Psoas muscle (tissue), 7 donors: ENCODE measurements at regions not wholly inside any gene's neighbourhood (a gene's known extent, or its start where the extent isn't known, plus 50 kb on each side); places are given as distances from the start of the nearest gene placed in this dataset.

Experiments used
- ATAC-seq, 4 donors: fragments of 200-7000 bp; cut with Tn5 transposase; one replicate each; pipeline ENCODE4 v1.9.1; 2020; ENCODE audit warnings: moderate library complexity in 3 of 4, mild to moderate bottlenecking in 2 of 4
- DNase-seq, 2 donors: peaks; one replicate each; pipeline ENCODE4 v3.0.0-alpha.2; 2020
- H3K27ac ChIP-seq: fragments of 200-600 bp; one replicate; pipeline ENCODE4 v1.8.0; 2022
- H3K27me3 ChIP-seq, 3 donors: fragments of 200-600 bp in 1 of 3; one replicate each; pipeline versions ENCODE4 v1.6.1 to v1.8.0; 2013 to 2022; ENCODE audit warnings: low read length in 2 of 3, mild to moderate bottlenecking in 2 of 3, moderate library complexity in 1 of 3; ENCODE audit not compliant: insufficient read depth in 3 of 3
- H3K36me3 ChIP-seq, 2 donors: fragments of 200-600 bp in 1 of 2; one replicate each; pipeline versions ENCODE4 v1.6.1 to v1.8.0; 2013 to 2022; ENCODE audit warnings: low read depth in 1 of 2, mild to moderate bottlenecking in 1 of 2, moderate library complexity in 1 of 2; ENCODE audit not compliant: insufficient read depth in 1 of 2
- H3K4me1 ChIP-seq: fragments of 200-600 bp; one replicate; pipeline ENCODE4 v1.8.0; 2022
- H3K4me3 ChIP-seq: fragments of 200-600 bp; one replicate; pipeline ENCODE4 v1.8.0; 2022; ENCODE audit warnings: mild to moderate bottlenecking
- H3K9me3 ChIP-seq: fragments of 200-600 bp; one replicate; pipeline ENCODE4 v1.8.0; 2022
- WGBS, 3 donors: extraction: QIAGEN DNeasy Blood & Tissue Kit; methylation state at CpG; one replicate each; pipeline versions ENCODE4 v1.1.6 to v1.1.7; 2013; 5-methylcytosine and 5-hydroxymethylcytosine counted together
- intact Hi-C, 2 donors: fragments of 100-400 bp; cut with DNase I; formaldehyde crosslinking; loops; one replicate each; pipeline versions ENCODE4 v1.11.0 to v1.14.2; 2022
- TF ChIP-seq, protein P1 (sequence below): fragments of 200-600 bp; IDR thresholded peaks from one replicate; pipeline ENCODE4 v1.8.0; 2022; ENCODE audit warnings: antibody characterized with exemption
- donor health status: healthy with polysubstance abuse.
- donor health status: DM: no; HTN: no; CAD: no; lungs with moderate emphysema.
- donor health status: Bipolar disorder and iron deficiency.
- donor health status: healthy.
- donor health status: DM: yes; HTN: yes; CAD: no.
- donor health status: DM: no; HTN: no; CAD: no.
- donor health status: DM: yes; HTN: yes; CAD: no.

DNA sequence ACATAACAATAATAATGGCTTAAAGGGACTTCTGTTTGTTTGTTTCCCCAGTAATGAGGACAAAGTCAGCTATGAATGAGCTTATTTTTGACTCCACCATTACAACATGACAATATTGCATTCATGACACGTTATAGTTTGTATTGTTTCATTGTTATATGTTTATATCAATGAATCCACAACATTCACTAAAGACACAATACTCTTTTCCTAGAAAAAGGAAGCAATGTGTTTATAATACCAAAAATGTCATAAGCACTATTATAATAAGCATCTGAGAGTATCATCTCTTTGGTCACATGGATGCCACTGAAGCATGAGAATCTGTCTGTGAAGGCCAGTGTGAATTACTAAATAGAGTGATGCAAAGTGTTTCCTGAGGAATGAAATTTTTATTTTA, 1026.9 kb upstream of the C9orf72 start:
- H3K36me3 ChIP-seq: no peaks in the 10 kb centered on the region
- intact Hi-C loops: no loop called here
- no peaks in the 10 kb centered on the region for H3K27me3 ChIP-seq
- TF ChIP-seq, protein P1, sequence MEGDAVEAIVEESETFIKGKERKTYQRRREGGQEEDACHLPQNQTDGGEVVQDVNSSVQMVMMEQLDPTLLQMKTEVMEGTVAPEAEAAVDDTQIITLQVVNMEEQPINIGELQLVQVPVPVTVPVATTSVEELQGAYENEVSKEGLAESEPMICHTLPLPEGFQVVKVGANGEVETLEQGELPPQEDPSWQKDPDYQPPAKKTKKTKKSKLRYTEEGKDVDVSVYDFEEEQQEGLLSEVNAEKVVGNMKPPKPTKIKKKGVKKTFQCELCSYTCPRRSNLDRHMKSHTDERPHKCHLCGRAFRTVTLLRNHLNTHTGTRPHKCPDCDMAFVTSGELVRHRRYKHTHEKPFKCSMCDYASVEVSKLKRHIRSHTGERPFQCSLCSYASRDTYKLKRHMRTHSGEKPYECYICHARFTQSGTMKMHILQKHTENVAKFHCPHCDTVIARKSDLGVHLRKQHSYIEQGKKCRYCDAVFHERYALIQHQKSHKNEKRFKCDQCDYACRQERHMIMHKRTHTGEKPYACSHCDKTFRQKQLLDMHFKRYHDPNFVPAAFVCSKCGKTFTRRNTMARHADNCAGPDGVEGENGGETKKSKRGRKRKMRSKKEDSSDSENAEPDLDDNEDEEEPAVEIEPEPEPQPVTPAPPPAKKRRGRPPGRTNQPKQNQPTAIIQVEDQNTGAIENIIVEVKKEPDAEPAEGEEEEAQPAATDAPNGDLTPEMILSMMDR: no peak
- 74 to 83% (median 82%) methylated on average over 1 of the region's 1 CpG for WGBS, 3 donors
- DNase-seq (no peak), ATAC-seq (no peak)
- no peak overlapping the region for H3K27ac ChIP-seq
- no peaks in the 10 kb centered on the region for H3K4me1 ChIP-seq
- H3K4me3 ChIP-seq: no peak overlapping the region
- no peaks in the 10 kb centered on the region for H3K9me3 ChIP-seq

DNA sequence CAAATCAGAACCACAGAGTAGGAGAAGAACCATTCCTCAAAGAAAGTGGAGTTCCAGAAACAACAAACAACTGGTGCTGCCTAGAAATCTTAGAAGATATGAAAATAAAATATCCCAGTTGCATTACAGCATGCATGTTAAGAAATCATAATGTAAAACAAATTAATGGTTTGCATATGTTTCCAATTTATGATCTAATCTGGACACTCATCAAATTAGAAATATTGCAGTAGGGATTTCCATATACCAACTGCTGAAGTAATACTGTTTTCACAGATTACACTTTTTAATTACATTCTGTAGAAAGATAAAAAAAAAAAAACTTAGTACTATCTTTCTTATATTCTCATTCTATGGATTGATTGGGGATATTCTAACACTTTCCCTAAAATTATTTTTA, 1034.6 kb upstream of the C9orf72 start:
- Histone ChIP-seq H3K27me3 (no peaks in the 10 kb centered on the region), H3K27ac (no peak overlapping the region), H3K36me3 (no peaks in the 10 kb centered on the region), H3K4me1 (no peaks in the 10 kb centered on the region), H3K4me3 (no peak overlapping the region), H3K9me3 (no peaks in the 10 kb centered on the region)
- DNase-seq (no peak), ATAC-seq (no peak)
- intact Hi-C loops: no loop called here
- TF ChIP-seq, protein P1: no peak

DNA sequence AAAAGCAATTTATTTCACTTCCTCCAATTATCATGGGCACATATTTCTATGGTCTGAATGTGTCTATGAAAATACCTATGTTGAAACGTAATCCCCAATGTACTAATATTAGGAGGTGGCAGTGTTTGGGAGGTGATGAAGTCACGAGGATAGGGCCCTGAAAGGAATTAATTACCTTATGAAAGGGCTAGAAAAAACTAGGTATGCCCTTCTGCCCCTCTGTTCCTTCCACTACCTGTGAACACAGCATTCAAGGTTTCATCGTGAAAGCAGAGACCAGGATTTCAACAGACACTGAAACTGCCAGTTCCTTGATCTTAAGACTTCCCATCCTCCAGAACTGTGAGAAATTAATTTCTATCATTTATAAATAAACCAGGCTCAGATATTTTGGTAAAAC, 1037.1 kb upstream of the C9orf72 start:
- TF ChIP-seq, protein P1: no peak
- H3K27ac ChIP-seq: no peak overlapping the region
- H3K4me3 ChIP-seq: no peak overlapping the region
- H3K36me3 ChIP-seq: no peaks in the 10 kb centered on the region
- no peaks in the 10 kb centered on the region for H3K4me1 ChIP-seq
- ATAC-seq: no peak
- no peaks in the 10 kb centered on the region for H3K9me3 ChIP-seq
- intact Hi-C loops: no loop called here
- 57 to 62% (median 61%) methylated on average over 3 of the region's 3 CpGs for whole genome bisulfite sequencing, 3 donors
- DNase-seq: no peak
- H3K27me3 ChIP-seq: no peaks in the 10 kb centered on the region

GRCh38 chr9:28616310-28616709, 1043.0 kb upstream of the C9orf72 start:
- Histone ChIP-seq H3K4me3 (no peak overlapping the region), H3K36me3 (no peaks in the 10 kb centered on the region), H3K9me3 (no peaks in the 10 kb centered on the region), H3K27me3 (no peaks in the 10 kb centered on the region), H3K27ac (no peak overlapping the region), H3K4me1 (no peaks in the 10 kb centered on the region)
- WGBS, 3 donors: 53 to 62% (median 58%) methylated on average over 1 of the region's 1 CpG
- intact Hi-C loops: no loop called here
- TF ChIP-seq, protein P1: no peak
- DNase-seq (no peak), ATAC-seq (no peak)

- H3K27ac ChIP-seq: no peak overlapping the region
- H3K27me3 ChIP-seq: no peaks in the 10 kb centered on the region
- ATAC-seq (no peak), DNase-seq (no peak)
- no peaks in the 10 kb centered on the region for H3K36me3 ChIP-seq
- WGBS, 3 donors: 73 to 84% (median 76%) methylated on average over 1 of the region's 1 CpG
- H3K9me3 ChIP-seq: no peaks in the 10 kb centered on the region
- TF ChIP-seq, protein P1: no peak
- H3K4me1 ChIP-seq: no peaks in the 10 kb centered on the region
- no peak overlapping the region for H3K4me3 ChIP-seq
- intact Hi-C loops: no loop called here
Measured at GRCh38 chr9:28620011-28620410, 1046.7 kb upstream of the C9orf72 start.
